ENCODE measurements at regions not wholly inside any gene's neighbourhood (a gene's known extent, or its start where the extent isn't known, plus 50 kb on each side); places are given as distances from the start of the nearest gene placed in this dataset.

- H3K27ac ChIP-seq (ENCODE audit: low read depth in 1 of 2, low read length in 2 of 2): no peak overlapping the region
- no peak overlapping the region for H3K4me2 ChIP-seq (replicated peaks; ENCODE audit: extremely low read depth, low read length, poor library complexity, severe bottlenecking)
- no peaks in the 10 kb centered on the region for H3K27me3 ChIP-seq (ENCODE audit: control insufficient read depth in 2 of 2, insufficient read depth in 2 of 2, low read length in 2 of 2)
- no peak overlapping the region for H3K4me3 Mint-ChIP-seq
- no peaks in the 10 kb centered on the region for H3K4me1 ChIP-seq (ENCODE audit: control insufficient read depth in 1 of 2, insufficient read depth in 2 of 2, low read length in 2 of 2)
- H3K9me3 ChIP-seq (replicated peaks in 1 of 2; ENCODE audit: control insufficient read depth in 1 of 2, insufficient read depth in 1 of 2, low read length in 2 of 2): no peaks in the 10 kb centered on the region
- H3K36me3 ChIP-seq (replicated peaks in 1 of 2; ENCODE audit: control insufficient read depth in 1 of 2, insufficient read depth in 2 of 2, low read length in 2 of 2): no peaks in the 10 kb centered on the region
- TF ChIP-seq CTCF (IDR thresholded peaks at IDR 0.05): no peak
- peaks cover 0 to 5% (median 0%) of the 10 kb centered on the region in 3 donors for H3K27me3 Mint-ChIP-seq (ENCODE audit: low read depth in 3 of 3)
- no peaks in the 10 kb centered on the region for H3K9me3 Mint-ChIP-seq
- DNase-seq: no peak
- no peak overlapping the region for H3K9ac ChIP-seq (ENCODE audit: insufficient read depth, low read length, poor library complexity, severe bottlenecking)
- H3K27ac Mint-ChIP-seq: no peak overlapping the region
- no peak overlapping the region for H2AFZ ChIP-seq (ENCODE audit: insufficient read depth, low read depth, low read length, poor library complexity, severe bottlenecking)
- no peaks in the 10 kb centered on the region for H3K36me3 Mint-ChIP-seq
- H3K79me2 ChIP-seq (ENCODE audit: insufficient read depth, low read length): no peaks in the 10 kb centered on the region
- H3K4me3 ChIP-seq (replicated peaks in 1 of 3; ENCODE audit: low read depth in 2 of 3, low read length in 3 of 3): no peak overlapping the region
- H3K4me1 Mint-ChIP-seq: no peaks in the 10 kb centered on the region
- intact Hi-C loops (cut with micrococcal nuclease): no loop called here
- 100% methylated on average over 1 of the region's 1 CpG for WGBS (ENCODE audit: insufficient coverage)
- H4K20me1 ChIP-seq (ENCODE audit: insufficient read depth, low read length): no peaks in the 10 kb centered on the region
These were observed 121.6 kb upstream of the ST8SIA2 start for GRCh38 chr15:92272106-92272505.

- Histone ChIP-seq H3K4me2 (replicated peaks; ENCODE audit: extremely low read depth, low read length, poor library complexity, severe bottlenecking) (no peak overlapping the region), H3K36me3 (replicated peaks in 1 of 2; ENCODE audit: control insufficient read depth in 1 of 2, insufficient read depth in 2 of 2, low read length in 2 of 2) (no peaks in the 10 kb centered on the region), H2AFZ (ENCODE audit: insufficient read depth, low read depth, low read length, poor library complexity, severe bottlenecking) (no peak overlapping the region), H3K9ac (ENCODE audit: insufficient read depth, low read length, poor library complexity, severe bottlenecking) (no peak overlapping the region), H3K4me1 (ENCODE audit: control insufficient read depth in 1 of 2, insufficient read depth in 2 of 2, low read length in 2 of 2) (no peaks in the 10 kb centered on the region), H3K9me3 (replicated peaks in 1 of 2; ENCODE audit: control insufficient read depth in 1 of 2, insufficient read depth in 1 of 2, low read length in 2 of 2) (no peaks in the 10 kb centered on the region), H3K4me3 (replicated peaks in 1 of 3; ENCODE audit: low read depth in 2 of 3, low read length in 3 of 3) (no peak overlapping the region), H3K27me3 (ENCODE audit: control insufficient read depth in 2 of 2, insufficient read depth in 2 of 2, low read length in 2 of 2) (no peaks in the 10 kb centered on the region), H3K79me2 (ENCODE audit: insufficient read depth, low read length) (no peaks in the 10 kb centered on the region), H4K20me1 (ENCODE audit: insufficient read depth, low read length) (no peaks in the 10 kb centered on the region), H3K27ac (ENCODE audit: low read depth in 1 of 2, low read length in 2 of 2) (no peak overlapping the region)
- Mint-ChIP-seq H3K4me3 (no peak overlapping the region), H3K36me3 (no peaks in the 10 kb centered on the region), H3K9me3 (no peaks in the 10 kb centered on the region), H3K27ac (peak overlapping the region in 1 of 7 donors; percentile 3), H3K27me3 (ENCODE audit: low read depth in 3 of 3) (peaks cover 0 to 5% (median 0%) of the 10 kb centered on the region in 3 donors), H3K4me1 (no peaks in the 10 kb centered on the region)
- intact Hi-C loops (cut with micrococcal nuclease): no loop called here
- WGBS (ENCODE audit: insufficient coverage): 76% methylated on average over 3 of the region's 3 CpGs
- TF ChIP-seq CTCF (IDR thresholded peaks at IDR 0.05): no peak
- DNase-seq: no peak
These were observed 120.4 kb upstream of the ST8SIA2 start for GRCh38 chr15:92273286-92273685.

Data from CD14-positive monocyte (primary cell).